ENCODE measurements at regions not wholly inside any gene's neighbourhood (a gene's known extent, or its start where the extent isn't known, plus 50 kb on each side); places are given as distances from the start of the nearest gene placed in this dataset.

DNA sequence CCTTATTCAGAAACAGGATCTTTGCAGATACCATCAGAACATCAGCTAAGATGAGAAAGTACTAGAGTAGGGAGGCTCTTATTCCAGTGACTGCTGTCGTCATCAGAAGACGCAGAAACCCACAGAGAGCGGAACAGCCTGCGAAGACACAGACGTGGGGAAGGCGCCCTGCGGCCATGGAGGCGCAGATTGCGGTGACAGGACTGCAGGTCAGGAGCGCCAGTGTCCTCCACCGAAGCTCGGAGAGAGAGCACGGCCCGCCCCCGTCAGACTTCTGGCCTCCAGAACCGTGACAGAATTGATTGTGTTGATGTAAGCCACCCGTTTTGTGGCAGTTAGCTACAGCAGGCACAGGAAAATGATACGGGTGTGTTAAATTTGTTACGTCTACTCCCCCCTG, 275.5 kb downstream of the EFNB2 start:
- no peak overlapping the region for H3K4me3 ChIP-seq (replicated peaks in 1 of 2; ENCODE audit: low read depth in 1 of 2, low read length in 2 of 2)
- intact Hi-C loops (cut with micrococcal nuclease): no loop called here
- peaks cover 0 to 6% of the 10 kb centered on the region in 2 experiments; a peak in 2 of 4 replicates for H3K4me1 ChIP-seq (ENCODE audit: control insufficient read depth in 1 of 2, insufficient read depth in 2 of 2, low read length in 2 of 2)
- no peaks in the 10 kb centered on the region for H4K20me1 ChIP-seq (ENCODE audit: insufficient read depth)
- no peak overlapping the region for H3K27ac ChIP-seq (ENCODE audit: low read depth, low read length)
- H3K36me3 ChIP-seq (ENCODE audit: control insufficient read depth in 1 of 2, insufficient read depth in 2 of 2, low read length in 2 of 2): no peaks in the 10 kb centered on the region
- no peak for TF ChIP-seq EGR1 (IDR thresholded peaks at IDR 0.05; ENCODE audit: low read depth)
- no peak for TF ChIP-seq ZFX (IDR thresholded peaks at IDR 0.05)
- no peak for TF ChIP-seq SP1 (IDR thresholded peaks at IDR 0.05; ENCODE audit: low read depth)
- TF ChIP-seq POLR2AphosphoS5 (IDR thresholded peaks at IDR 0.05; ENCODE audit: low read depth, low read length): no peak
- TF ChIP-seq, protein P1, sequence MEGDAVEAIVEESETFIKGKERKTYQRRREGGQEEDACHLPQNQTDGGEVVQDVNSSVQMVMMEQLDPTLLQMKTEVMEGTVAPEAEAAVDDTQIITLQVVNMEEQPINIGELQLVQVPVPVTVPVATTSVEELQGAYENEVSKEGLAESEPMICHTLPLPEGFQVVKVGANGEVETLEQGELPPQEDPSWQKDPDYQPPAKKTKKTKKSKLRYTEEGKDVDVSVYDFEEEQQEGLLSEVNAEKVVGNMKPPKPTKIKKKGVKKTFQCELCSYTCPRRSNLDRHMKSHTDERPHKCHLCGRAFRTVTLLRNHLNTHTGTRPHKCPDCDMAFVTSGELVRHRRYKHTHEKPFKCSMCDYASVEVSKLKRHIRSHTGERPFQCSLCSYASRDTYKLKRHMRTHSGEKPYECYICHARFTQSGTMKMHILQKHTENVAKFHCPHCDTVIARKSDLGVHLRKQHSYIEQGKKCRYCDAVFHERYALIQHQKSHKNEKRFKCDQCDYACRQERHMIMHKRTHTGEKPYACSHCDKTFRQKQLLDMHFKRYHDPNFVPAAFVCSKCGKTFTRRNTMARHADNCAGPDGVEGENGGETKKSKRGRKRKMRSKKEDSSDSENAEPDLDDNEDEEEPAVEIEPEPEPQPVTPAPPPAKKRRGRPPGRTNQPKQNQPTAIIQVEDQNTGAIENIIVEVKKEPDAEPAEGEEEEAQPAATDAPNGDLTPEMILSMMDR (IDR thresholded peaks at IDR 0.05 in 2 of 3, conservative IDR thresholded peaks at IDR 0.05 in 1 of 3; ENCODE audit: borderline replicate concordance in 1 of 3, insufficient read depth in 1 of 3, low read depth in 2 of 3, low read length in 2 of 3): no peak
- no peak for TF ChIP-seq RAD21 (IDR thresholded peaks at IDR 0.05; ENCODE audit: low read depth)
- TF ChIP-seq EZH2 (IDR thresholded peaks at IDR 0.05): no peak
- TF ChIP-seq, protein P2, sequence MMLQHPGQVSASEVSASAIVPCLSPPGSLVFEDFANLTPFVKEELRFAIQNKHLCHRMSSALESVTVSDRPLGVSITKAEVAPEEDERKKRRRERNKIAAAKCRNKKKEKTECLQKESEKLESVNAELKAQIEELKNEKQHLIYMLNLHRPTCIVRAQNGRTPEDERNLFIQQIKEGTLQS (IDR thresholded peaks at IDR 0.05): no peak
- TF ChIP-seq, protein P3, sequence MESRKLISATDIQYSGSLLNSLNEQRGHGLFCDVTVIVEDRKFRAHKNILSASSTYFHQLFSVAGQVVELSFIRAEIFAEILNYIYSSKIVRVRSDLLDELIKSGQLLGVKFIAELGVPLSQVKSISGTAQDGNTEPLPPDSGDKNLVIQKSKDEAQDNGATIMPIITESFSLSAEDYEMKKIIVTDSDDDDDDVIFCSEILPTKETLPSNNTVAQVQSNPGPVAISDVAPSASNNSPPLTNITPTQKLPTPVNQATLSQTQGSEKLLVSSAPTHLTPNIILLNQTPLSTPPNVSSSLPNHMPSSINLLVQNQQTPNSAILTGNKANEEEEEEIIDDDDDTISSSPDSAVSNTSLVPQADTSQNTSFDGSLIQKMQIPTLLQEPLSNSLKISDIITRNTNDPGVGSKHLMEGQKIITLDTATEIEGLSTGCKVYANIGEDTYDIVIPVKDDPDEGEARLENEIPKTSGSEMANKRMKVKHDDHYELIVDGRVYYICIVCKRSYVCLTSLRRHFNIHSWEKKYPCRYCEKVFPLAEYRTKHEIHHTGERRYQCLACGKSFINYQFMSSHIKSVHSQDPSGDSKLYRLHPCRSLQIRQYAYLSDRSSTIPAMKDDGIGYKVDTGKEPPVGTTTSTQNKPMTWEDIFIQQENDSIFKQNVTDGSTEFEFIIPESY (IDR thresholded peaks at IDR 0.05; ENCODE audit: extremely low read depth, insufficient replicate concordance, low read length): no peak
- no peak for TF ChIP-seq JUND (IDR thresholded peaks at IDR 0.05)
- no peak for TF ChIP-seq ZNF274 (IDR thresholded peaks at IDR 0.05; ENCODE audit: low read depth, low read length)
- no peak for TF ChIP-seq CBX3 (IDR thresholded peaks at IDR 0.05; ENCODE audit: low read depth)
- TF ChIP-seq SRF (IDR thresholded peaks at IDR 0.05; ENCODE audit: low read depth): no peak
- ChIA-PET POLR2A (no interaction called here), CTCF (no interaction called here), RAD21 (ENCODE audit: low non-redundant PET in 1 of 2, low total read pairs in 2 of 2, uncharacterized antibody in 2 of 2, unreplicated experiment in 2 of 2) (no interaction called here)
- BruUV-seq (replicated peaks): no TSS peak
- no peaks in the 10 kb centered on the region for H3K27me3 ChIP-seq (ENCODE audit: insufficient read depth, low read length)
- no peaks in the 10 kb centered on the region for H3K9me3 ChIP-seq (ENCODE audit: control insufficient read depth in 1 of 2, insufficient read depth in 1 of 2, low read depth in 1 of 2, low read length in 2 of 2)
- H3K79me2 ChIP-seq (ENCODE audit: insufficient read depth, low read length): no peaks in the 10 kb centered on the region
- ATAC-seq: no peak
- no peak overlapping the region for H3K9ac ChIP-seq (ENCODE audit: low read length)
- no peak overlapping the region for H3K4me2 ChIP-seq (ENCODE audit: low read length)
- H3K9me2 ChIP-seq (ENCODE audit: insufficient read depth): no peaks in the 10 kb centered on the region
- no peak overlapping the region for H2AFZ ChIP-seq (ENCODE audit: low read depth, low read length, poor library complexity, severe bottlenecking)
- DNase-seq (ENCODE audit: low read depth, low spot score): no peak

Data from HCT116 (cell line).